ENCODE measurements at regions not wholly inside any gene's neighbourhood (a gene's known extent, or its start where the extent isn't known, plus 50 kb on each side); places are given as distances from the start of the nearest gene placed in this dataset.

- TF ChIP-seq CTCF (IDR thresholded peaks at IDR 0.05; ENCODE audit: extremely low read depth in 1 of 2, insufficient read depth in 1 of 2, low read depth in 1 of 2, low read length in 2 of 2) (no peak), EZH2 (IDR thresholded peaks at IDR 0.05; ENCODE audit: borderline replicate concordance, low read depth, low read length, severe bottlenecking) (no peak), POLR2AphosphoS5 (IDR thresholded peaks at IDR 0.05; ENCODE audit: insufficient read depth, low read depth, low read length) (no peak), POLR2A (IDR thresholded peaks at IDR 0.05; ENCODE audit: low read depth, low read length) (no peak), GATA2 (IDR thresholded peaks at IDR 0.05; ENCODE audit: insufficient read depth, insufficient read length, low read depth, low read length) (no peak), MYC (IDR thresholded peaks at IDR 0.05; ENCODE audit: low read depth, low read length) (no peak)
Measured at GRCh38 chr2:12998685-12999084, 281.9 kb downstream of the TRIB2 start.

Data from endothelial cell of umbilical vein (primary cell).